Ishikawa (cell line): ENCODE measurements at regions not wholly inside any gene's neighbourhood (a gene's known extent, or its start where the extent isn't known, plus 50 kb on each side); places are given as distances from the start of the nearest gene placed in this dataset.

Source experiments
- CEBPB ChIP-seq: IDR thresholded peaks from 2 replicates; pipeline ENCODE4 v1.6.1; 2012
- CREB1 ChIP-seq: IDR thresholded peaks from 2 replicates; pipeline ENCODE4 v1.6.1; 2012; ENCODE audit warnings: low read depth
- EGR1 ChIP-seq: IDR thresholded peaks from 2 replicates; pipeline ENCODE4 v1.6.1; 2012
- EP300 ChIP-seq: IDR thresholded peaks from 2 replicates; pipeline ENCODE4 v1.6.1; 2012; ENCODE audit warnings: borderline replicate concordance
- FOXM1 ChIP-seq: IDR thresholded peaks from 2 replicates; pipeline ENCODE4 v1.6.1; 2012; ENCODE audit warnings: low read depth, borderline replicate concordance
- NFIC ChIP-seq: IDR thresholded peaks from 2 replicates; pipeline ENCODE4 v1.6.1; 2012
- RAD21 ChIP-seq: IDR thresholded peaks from 2 replicates; pipeline ENCODE4 v1.6.1; 2012; ENCODE audit warnings: low read depth
- TAF1 ChIP-seq: IDR thresholded peaks from 2 replicates; pipeline ENCODE4 v1.6.1; 2012; ENCODE audit warnings: low read depth, mild to moderate bottlenecking
- TCF12 ChIP-seq: IDR thresholded peaks from 2 replicates; pipeline ENCODE4 v1.6.1; 2012; ENCODE audit warnings: low read depth
- TEAD4 ChIP-seq: IDR thresholded peaks from 2 replicates; pipeline ENCODE4 v1.6.1; 2012
- YY1 ChIP-seq: IDR thresholded peaks from 2 replicates; pipeline ENCODE4 v1.6.1; 2012; ENCODE audit warnings: low read depth
- ZBTB7A ChIP-seq: IDR thresholded peaks from 2 replicates; pipeline ENCODE4 v1.6.1; 2012; ENCODE audit warnings: low read depth
- TF ChIP-seq, protein P1 (sequence below): IDR thresholded peaks from 2 replicates; pipeline ENCODE4 v1.6.1; 2012
- TF ChIP-seq, protein P2 (sequence below): IDR thresholded peaks from 2 replicates; pipeline ENCODE4 v1.6.1; 2012; ENCODE audit warnings: low read depth, mild to moderate bottlenecking
- TF ChIP-seq, protein P3 (sequence below): IDR thresholded peaks from 2 replicates; pipeline ENCODE4 v1.6.1; 2012

DNA sequence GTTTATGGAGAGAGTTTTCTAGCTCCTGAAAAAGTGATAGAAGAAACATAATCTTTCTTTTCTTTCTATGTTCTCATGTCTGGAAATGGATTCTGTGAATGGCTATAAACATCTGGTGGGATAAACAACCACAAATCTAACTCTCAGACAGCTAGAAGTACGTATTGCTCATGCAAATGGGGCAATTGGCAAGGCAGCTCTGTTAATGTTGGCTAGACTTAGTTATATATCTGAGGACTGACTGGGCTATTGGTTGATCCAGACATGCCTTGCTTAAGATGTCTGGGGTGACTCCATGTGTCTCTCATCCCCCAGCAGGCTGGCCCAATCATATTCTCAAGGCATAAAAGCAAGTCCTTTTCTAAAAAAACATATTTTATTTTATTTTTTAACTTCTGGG lies 939.2 kb upstream of the NRXN1 start:
- TF ChIP-seq TEAD4 (no peak), YY1 (no peak), RAD21 (no peak), TCF12 (no peak), TAF1 (no peak), FOXM1 (no peak), EGR1 (no peak), CREB1 (no peak), EP300 (no peak), ZBTB7A (no peak), NFIC (no peak), CEBPB (no peak)
- TF ChIP-seq, protein P1, sequence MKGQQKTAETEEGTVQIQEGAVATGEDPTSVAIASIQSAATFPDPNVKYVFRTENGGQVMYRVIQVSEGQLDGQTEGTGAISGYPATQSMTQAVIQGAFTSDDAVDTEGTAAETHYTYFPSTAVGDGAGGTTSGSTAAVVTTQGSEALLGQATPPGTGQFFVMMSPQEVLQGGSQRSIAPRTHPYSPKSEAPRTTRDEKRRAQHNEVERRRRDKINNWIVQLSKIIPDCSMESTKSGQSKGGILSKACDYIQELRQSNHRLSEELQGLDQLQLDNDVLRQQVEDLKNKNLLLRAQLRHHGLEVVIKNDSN, result no peak
- TF ChIP-seq, protein P2, sequence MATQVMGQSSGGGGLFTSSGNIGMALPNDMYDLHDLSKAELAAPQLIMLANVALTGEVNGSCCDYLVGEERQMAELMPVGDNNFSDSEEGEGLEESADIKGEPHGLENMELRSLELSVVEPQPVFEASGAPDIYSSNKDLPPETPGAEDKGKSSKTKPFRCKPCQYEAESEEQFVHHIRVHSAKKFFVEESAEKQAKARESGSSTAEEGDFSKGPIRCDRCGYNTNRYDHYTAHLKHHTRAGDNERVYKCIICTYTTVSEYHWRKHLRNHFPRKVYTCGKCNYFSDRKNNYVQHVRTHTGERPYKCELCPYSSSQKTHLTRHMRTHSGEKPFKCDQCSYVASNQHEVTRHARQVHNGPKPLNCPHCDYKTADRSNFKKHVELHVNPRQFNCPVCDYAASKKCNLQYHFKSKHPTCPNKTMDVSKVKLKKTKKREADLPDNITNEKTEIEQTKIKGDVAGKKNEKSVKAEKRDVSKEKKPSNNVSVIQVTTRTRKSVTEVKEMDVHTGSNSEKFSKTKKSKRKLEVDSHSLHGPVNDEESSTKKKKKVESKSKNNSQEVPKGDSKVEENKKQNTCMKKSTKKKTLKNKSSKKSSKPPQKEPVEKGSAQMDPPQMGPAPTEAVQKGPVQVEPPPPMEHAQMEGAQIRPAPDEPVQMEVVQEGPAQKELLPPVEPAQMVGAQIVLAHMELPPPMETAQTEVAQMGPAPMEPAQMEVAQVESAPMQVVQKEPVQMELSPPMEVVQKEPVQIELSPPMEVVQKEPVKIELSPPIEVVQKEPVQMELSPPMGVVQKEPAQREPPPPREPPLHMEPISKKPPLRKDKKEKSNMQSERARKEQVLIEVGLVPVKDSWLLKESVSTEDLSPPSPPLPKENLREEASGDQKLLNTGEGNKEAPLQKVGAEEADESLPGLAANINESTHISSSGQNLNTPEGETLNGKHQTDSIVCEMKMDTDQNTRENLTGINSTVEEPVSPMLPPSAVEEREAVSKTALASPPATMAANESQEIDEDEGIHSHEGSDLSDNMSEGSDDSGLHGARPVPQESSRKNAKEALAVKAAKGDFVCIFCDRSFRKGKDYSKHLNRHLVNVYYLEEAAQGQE, result no peak
- TF ChIP-seq, protein P3, sequence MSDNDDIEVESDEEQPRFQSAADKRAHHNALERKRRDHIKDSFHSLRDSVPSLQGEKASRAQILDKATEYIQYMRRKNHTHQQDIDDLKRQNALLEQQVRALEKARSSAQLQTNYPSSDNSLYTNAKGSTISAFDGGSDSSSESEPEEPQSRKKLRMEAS, result no peak

DNA sequence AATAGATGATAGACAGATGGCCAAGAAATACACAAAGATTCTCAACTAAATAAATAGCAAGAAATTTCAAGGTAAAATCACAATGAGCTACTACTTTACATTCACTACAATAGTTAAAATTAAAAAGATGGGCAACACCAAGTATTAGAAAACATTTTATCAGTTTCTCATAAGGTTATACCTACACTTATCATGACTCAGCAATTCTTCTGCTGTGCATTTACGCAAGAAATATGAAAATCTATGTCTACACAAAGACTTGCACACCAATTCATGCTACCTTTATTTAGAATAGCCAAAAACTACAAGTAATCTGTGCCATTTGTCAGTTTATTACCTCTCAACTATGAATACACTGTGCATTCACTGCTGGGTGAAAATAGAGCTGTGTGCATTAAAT lies 937.4 kb upstream of the NRXN1 start:
- TF ChIP-seq, protein P1, result no peak
- TF ChIP-seq FOXM1 (no peak), CREB1 (no peak), ZBTB7A (no peak), CEBPB (no peak), NFIC (no peak), RAD21 (no peak), YY1 (no peak), TAF1 (no peak), EP300 (no peak), EGR1 (no peak), TEAD4 (no peak), TCF12 (no peak)
- TF ChIP-seq, protein P3, result no peak
- TF ChIP-seq, protein P2, result no peak

DNA sequence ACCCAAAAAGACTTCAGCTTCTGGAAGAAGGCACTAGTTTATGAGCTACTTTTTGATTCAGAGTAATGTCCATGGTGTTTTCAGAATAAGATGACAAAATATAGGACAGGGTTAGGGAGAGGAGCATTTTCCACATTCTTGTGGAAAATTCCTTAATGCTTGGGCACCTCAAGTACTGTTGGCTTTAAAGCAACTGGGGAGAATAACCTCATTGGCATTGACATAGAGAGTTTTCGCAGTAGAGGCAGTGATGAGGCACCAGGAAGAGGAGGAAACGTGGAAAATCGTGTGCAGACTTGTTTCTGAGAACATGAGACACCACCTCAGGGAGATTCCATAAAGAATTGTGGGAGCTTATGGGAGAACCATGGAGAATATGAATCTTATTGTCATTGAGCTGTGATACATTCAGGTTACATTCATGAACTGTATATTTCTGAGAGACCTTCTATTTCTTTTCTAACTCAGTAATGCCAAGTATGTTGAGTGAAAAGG lies 929.0 kb upstream of the NRXN1 start:
- TF ChIP-seq EP300, result no peak
- TF ChIP-seq, protein P2, result no peak
- TF ChIP-seq, protein P1, result no peak
- TF ChIP-seq EGR1, result no peak
- no peak for TF ChIP-seq RAD21
- TF ChIP-seq TAF1, result no peak
- no peak for TF ChIP-seq CREB1
- TF ChIP-seq TEAD4, result no peak
- no peak for TF ChIP-seq ZBTB7A
- no peak for TF ChIP-seq FOXM1
- no peak for TF ChIP-seq CEBPB
- TF ChIP-seq YY1, result no peak
- TF ChIP-seq, protein P3, result no peak
